OCI-LY1 (cell line): ENCODE measurements at regions not wholly inside any gene's neighbourhood (a gene's known extent, or its start where the extent isn't known, plus 50 kb on each side); places are given as distances from the start of the nearest gene placed in this dataset.

Experiments
- EZH2 ChIP-seq: fragments of 200-600 bp; sonication (generic), shearing (Covaris generic); IDR thresholded peaks from 2 replicates; pipeline ENCODE4 v1.8.0; 2017; ENCODE audit warnings: borderline replicate concordance, mixed run types, mild to moderate bottlenecking, antibody characterized with exemption, low read length, moderate library complexity, mixed read lengths
- TF ChIP-seq, protein P1 (sequence below): fragments of 200-600 bp; sonication (generic), shearing (Covaris generic); IDR thresholded peaks from 2 replicates; pipeline ENCODE4 v1.5.1; 2017; ENCODE audit warnings: mild to moderate bottlenecking, antibody characterized with exemption, low read length, moderate library complexity, mixed read lengths

DNA sequence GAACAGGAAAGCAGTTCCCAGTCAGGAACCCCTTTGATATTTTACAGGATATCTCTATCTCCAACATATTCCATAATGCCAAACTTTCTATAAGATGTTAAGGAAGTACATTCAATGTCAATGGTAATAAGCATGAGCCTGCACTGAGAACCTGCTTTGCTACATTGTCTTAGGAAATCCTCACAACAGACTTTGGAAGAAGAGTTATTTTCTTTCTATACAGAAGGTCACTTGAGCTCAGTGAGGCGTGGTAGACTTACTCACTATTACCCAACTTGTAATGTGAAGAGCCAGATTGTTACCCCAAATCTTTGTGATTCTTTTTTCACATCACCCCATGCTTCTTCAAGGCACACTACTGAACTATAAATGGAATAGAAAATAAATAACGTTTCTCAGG, 435.9 kb downstream of the DNAH5 start:
- TF ChIP-seq, protein P1, sequence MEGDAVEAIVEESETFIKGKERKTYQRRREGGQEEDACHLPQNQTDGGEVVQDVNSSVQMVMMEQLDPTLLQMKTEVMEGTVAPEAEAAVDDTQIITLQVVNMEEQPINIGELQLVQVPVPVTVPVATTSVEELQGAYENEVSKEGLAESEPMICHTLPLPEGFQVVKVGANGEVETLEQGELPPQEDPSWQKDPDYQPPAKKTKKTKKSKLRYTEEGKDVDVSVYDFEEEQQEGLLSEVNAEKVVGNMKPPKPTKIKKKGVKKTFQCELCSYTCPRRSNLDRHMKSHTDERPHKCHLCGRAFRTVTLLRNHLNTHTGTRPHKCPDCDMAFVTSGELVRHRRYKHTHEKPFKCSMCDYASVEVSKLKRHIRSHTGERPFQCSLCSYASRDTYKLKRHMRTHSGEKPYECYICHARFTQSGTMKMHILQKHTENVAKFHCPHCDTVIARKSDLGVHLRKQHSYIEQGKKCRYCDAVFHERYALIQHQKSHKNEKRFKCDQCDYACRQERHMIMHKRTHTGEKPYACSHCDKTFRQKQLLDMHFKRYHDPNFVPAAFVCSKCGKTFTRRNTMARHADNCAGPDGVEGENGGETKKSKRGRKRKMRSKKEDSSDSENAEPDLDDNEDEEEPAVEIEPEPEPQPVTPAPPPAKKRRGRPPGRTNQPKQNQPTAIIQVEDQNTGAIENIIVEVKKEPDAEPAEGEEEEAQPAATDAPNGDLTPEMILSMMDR: no peak
- TF ChIP-seq EZH2: no peak
